PC-9 (cell line): ENCODE measurements at regions not wholly inside any gene's neighbourhood (a gene's known extent, or its start where the extent isn't known, plus 50 kb on each side); places are given as distances from the start of the nearest gene placed in this dataset.

Source experiments
- BruUV-seq: library from RNA; stranded (reverse); fragments of 400-500 nt; replicated peaks from 2 replicates; lab custom pipeline; 2021; lab: Mats Ljungman, UMichigan
- CTCF ChIA-PET: fragments of 300-600 bp; sonication (Branson Sonifier 250); formaldehyde crosslinking; loops from one replicate; lab custom pipeline; 2022; ENCODE audit warnings: antibody characterized with exemption; lab: Charles Lee
- POLR2A ChIA-PET: fragments of 300-600 bp; sonication (Branson Sonifier 250); formaldehyde crosslinking; loops from one replicate; lab custom pipeline; 2022; ENCODE audit warnings: antibody characterized with exemption; ENCODE audit not compliant: unreplicated experiment; lab: Charles Lee
- DNase-seq, 2 experiments: peaks; one replicate each; pipeline versions ENCODE4 v3.0.0 to v3.0.0-alpha.2; 2015 to 2022; ENCODE audit warnings: mixed read lengths in 1 of 2
- H2AFZ ChIP-seq: fragments of 200-600 bp; sonication (generic); 2 replicates; pipeline ENCODE4 v1.8.1; 2017; ENCODE audit warnings: antibody characterized with exemption
- H3F3A ChIP-seq: fragments of 200-600 bp; sonication (generic); 2 replicates; pipeline ENCODE4 v1.8.1; 2017; ENCODE audit warnings: antibody characterized with exemption, mild to moderate bottlenecking, low read depth; ENCODE audit not compliant: insufficient read depth
- H3K27ac ChIP-seq: fragments of 200-600 bp; sonication (generic); 2 replicates; pipeline ENCODE4 v1.6.1; 2016; ENCODE audit warnings: mixed run types
- H3K27me3 ChIP-seq: fragments of 200-600 bp; sonication (generic); 2 replicates; pipeline ENCODE4 v1.6.1; 2016; ENCODE audit warnings: low read depth, mixed run types; ENCODE audit not compliant: insufficient read depth
- H3K36me3 ChIP-seq: fragments of 200-600 bp; sonication (generic); 2 replicates; pipeline ENCODE4 v1.6.1; 2016; ENCODE audit warnings: low read depth, mixed run types
- H3K4me1 ChIP-seq: fragments of 200-600 bp; sonication (generic); replicated peaks from 2 replicates; pipeline ENCODE4 v1.6.1; 2016; ENCODE audit warnings: mixed run types; ENCODE audit not compliant: insufficient read depth
- H3K4me2 ChIP-seq: fragments of 200-600 bp; sonication (generic); 2 replicates; pipeline ENCODE4 v1.6.1; 2017; ENCODE audit warnings: mixed run types
- H3K4me3 ChIP-seq: fragments of 200-600 bp; sonication (generic); 2 replicates; pipeline ENCODE4 v1.6.1; 2016; ENCODE audit warnings: mixed run types
- H3K79me2 ChIP-seq: fragments of 200-600 bp; sonication (generic); 2 replicates; pipeline ENCODE4 v1.6.1; 2017; ENCODE audit warnings: low read depth, mixed run types
- H3K9me2 ChIP-seq: fragments of 200-600 bp; sonication (generic); 2 replicates; pipeline ENCODE4 v1.8.1; 2017; ENCODE audit warnings: mild to moderate bottlenecking; ENCODE audit not compliant: insufficient read depth
- H3K9me3 ChIP-seq: fragments of 200-600 bp; sonication (generic); 2 replicates; pipeline ENCODE4 v1.8.1; 2016; ENCODE audit warnings: low read depth; ENCODE audit not compliant: insufficient read depth
- H4K20me1 ChIP-seq: fragments of 200-600 bp; sonication (generic); 2 replicates; pipeline ENCODE4 v1.8.1; 2017; ENCODE audit not compliant: insufficient read depth
- EZH2 ChIP-seq: fragments of 200-600 bp; sonication (generic); IDR thresholded peaks from 2 replicates; pipeline ENCODE4 v1.8.0; 2017; ENCODE audit warnings: antibody characterized with exemption, low read depth
- intact Hi-C: fragments of 100-400 bp; cut with micrococcal nuclease; formaldehyde crosslinking; loops from one replicate; pipeline ENCODE4 v1.10.0; 2022; ENCODE audit not compliant: unreplicated experiment
- TF ChIP-seq, protein P1 (sequence below): fragments of 200-600 bp; sonication (generic); conservative IDR thresholded peaks from 2 replicates; pipeline ENCODE4 v1.6.1; 2017; ENCODE audit warnings: mixed run types, antibody characterized with exemption, mild to moderate bottlenecking, moderate library complexity

DNA sequence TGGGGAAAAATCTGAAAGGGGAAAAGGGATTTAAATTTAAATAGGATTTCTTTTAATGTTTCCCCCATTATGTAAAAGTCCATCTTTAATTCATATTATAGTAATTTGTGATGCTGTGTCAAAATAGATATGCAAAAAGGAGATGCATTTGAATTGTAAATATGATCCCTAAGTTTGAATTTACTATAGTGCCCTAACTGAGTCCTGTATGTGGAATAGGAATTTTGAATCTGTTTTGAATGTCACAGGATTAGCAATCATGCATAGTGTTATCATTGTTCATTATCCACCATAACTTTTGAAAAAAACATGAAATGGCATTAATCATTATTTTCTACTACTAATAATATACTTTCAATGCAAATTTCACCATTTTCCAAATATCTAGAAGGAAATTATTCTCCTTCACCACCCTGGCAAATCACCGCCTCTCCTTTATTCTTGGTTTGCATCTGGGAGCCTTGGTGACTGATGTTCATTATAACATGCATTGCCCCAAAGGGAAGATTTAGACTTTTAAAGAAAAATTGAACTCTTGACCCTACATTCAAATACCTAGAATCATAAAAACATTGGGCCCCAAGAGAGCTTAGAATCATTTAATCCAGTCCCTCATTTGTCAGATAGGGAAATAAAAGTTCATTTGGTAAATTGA lies 341.5 kb upstream of the TMPO start:
- DNase-seq: no peak
- no peaks in the 10 kb centered on the region for H3K9me2 ChIP-seq
- H3K27me3 ChIP-seq: no peaks in the 10 kb centered on the region
- intact Hi-C loops: no loop called here
- TF ChIP-seq, protein P1, sequence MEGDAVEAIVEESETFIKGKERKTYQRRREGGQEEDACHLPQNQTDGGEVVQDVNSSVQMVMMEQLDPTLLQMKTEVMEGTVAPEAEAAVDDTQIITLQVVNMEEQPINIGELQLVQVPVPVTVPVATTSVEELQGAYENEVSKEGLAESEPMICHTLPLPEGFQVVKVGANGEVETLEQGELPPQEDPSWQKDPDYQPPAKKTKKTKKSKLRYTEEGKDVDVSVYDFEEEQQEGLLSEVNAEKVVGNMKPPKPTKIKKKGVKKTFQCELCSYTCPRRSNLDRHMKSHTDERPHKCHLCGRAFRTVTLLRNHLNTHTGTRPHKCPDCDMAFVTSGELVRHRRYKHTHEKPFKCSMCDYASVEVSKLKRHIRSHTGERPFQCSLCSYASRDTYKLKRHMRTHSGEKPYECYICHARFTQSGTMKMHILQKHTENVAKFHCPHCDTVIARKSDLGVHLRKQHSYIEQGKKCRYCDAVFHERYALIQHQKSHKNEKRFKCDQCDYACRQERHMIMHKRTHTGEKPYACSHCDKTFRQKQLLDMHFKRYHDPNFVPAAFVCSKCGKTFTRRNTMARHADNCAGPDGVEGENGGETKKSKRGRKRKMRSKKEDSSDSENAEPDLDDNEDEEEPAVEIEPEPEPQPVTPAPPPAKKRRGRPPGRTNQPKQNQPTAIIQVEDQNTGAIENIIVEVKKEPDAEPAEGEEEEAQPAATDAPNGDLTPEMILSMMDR: no peak
- no peak for TF ChIP-seq EZH2
- ChIA-PET POLR2A (no interaction called here), CTCF (no interaction called here)
- H3F3A ChIP-seq: no peaks in the 10 kb centered on the region
- no peak overlapping the region for H3K27ac ChIP-seq
- H2AFZ ChIP-seq: no peak overlapping the region
- no TSS peak for BruUV-seq
- H3K4me3 ChIP-seq: no peak overlapping the region
- no peaks in the 10 kb centered on the region for H4K20me1 ChIP-seq
- no peaks in the 10 kb centered on the region for H3K4me1 ChIP-seq
- no peak overlapping the region for H3K4me2 ChIP-seq
- no peaks in the 10 kb centered on the region for H3K36me3 ChIP-seq
- H3K9me3 ChIP-seq: no peaks in the 10 kb centered on the region
- H3K79me2 ChIP-seq: no peaks in the 10 kb centered on the region

DNA sequence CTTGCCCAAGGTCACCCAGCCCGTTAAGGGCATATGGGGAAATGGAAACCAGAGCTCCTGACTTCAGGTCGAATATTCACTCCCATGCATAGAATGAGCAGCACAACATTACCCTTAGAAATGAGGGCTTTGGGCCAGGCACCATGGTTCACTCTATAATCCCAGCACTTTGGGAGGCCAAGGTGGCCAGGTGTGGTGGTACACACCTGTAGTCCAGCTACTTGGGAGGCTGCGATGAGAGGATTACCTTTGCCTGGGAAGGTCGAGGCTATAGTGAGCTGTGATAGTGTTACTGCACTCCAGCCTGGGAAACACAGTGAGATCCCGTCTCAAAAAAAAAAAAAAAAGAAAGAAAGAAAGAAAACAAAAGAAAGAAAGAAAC lies 341.0 kb upstream of the TMPO start:
- no peaks in the 10 kb centered on the region for H3K79me2 ChIP-seq
- H3K4me3 ChIP-seq: no peak overlapping the region
- H3K4me2 ChIP-seq: no peak overlapping the region
- H3F3A ChIP-seq: no peaks in the 10 kb centered on the region
- no peaks in the 10 kb centered on the region for H3K36me3 ChIP-seq
- no peaks in the 10 kb centered on the region for H4K20me1 ChIP-seq
- H3K9me2 ChIP-seq: no peaks in the 10 kb centered on the region
- no TSS peak for BruUV-seq
- no peak overlapping the region for H3K27ac ChIP-seq
- H2AFZ ChIP-seq: no peak overlapping the region
- H3K9me3 ChIP-seq: no peaks in the 10 kb centered on the region
- DNase-seq: no peak
- H3K27me3 ChIP-seq: no peaks in the 10 kb centered on the region
- intact Hi-C loops: no loop called here
- ChIA-PET POLR2A (no interaction called here), CTCF (no interaction called here)
- no peaks in the 10 kb centered on the region for H3K4me1 ChIP-seq
- TF ChIP-seq EZH2: no peak

DNA sequence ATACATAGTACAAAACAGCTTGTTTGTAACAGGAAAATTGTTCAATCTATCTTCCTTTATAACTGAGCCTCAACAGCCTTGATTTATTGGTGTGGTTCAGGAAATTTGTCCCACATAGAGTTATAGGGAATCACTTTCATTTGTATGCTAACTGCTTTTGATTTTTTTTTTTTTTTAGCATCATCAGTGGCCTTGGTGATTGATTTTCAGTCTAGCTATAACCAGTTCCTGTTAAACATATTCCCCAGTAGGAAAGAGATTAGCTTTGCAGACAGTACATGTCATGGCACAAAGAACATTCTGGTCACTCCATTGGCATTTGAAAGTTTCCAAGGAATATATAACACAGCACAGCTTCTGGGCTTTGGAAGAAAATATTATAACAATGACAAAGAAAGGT lies 337.3 kb upstream of the TMPO start:
- Histone ChIP-seq H3K9me3 (no peaks in the 10 kb centered on the region), H3K27ac (no peak overlapping the region), H4K20me1 (no peaks in the 10 kb centered on the region), H3K27me3 (peaks cover 20% of the 10 kb centered on the region), H3K4me3 (no peak overlapping the region), H3K79me2 (no peaks in the 10 kb centered on the region), H3F3A (no peaks in the 10 kb centered on the region), H3K9me2 (no peaks in the 10 kb centered on the region), H3K4me2 (no peak overlapping the region), H3K36me3 (no peaks in the 10 kb centered on the region), H2AFZ (no peak overlapping the region), H3K4me1 (no peaks in the 10 kb centered on the region)
- CTCF ChIA-PET: no interaction called here
- no peak for DNase-seq
- intact Hi-C loops: no loop called here
- BruUV-seq: no TSS peak
- TF ChIP-seq EZH2: no peak
- TF ChIP-seq, protein P1: no peak
- POLR2A ChIA-PET: no interaction called here

DNA sequence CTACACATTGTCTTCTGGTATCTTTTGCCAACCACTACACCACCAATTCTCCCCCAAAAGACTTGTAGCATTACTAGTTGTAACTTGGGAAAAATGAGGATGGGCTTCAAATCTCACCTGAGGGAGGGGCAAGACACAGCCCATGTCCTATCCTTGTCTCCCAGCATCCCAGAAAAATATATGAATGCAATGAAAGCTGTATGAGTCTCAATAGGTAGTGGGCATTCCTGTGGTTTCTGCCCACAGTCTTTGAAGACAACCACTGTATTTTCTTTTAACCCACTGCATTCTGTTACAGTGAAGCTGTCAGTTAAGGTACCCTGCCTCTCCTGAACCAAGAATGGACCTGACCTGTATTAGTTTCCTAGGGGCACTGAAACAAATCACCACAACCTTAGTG lies 336.2 kb upstream of the TMPO start:
- DNase-seq: no peak
- H3K4me3 ChIP-seq: no peak overlapping the region
- TF ChIP-seq, protein P1: no peak
- TF ChIP-seq EZH2: no peak
- H3K9me3 ChIP-seq: no peaks in the 10 kb centered on the region
- ChIA-PET POLR2A (no interaction called here), CTCF (no interaction called here)
- H2AFZ ChIP-seq: no peak overlapping the region
- peaks cover 26% of the 10 kb centered on the region for H3K27me3 ChIP-seq
- no peaks in the 10 kb centered on the region for H3K9me2 ChIP-seq
- H3K4me1 ChIP-seq: no peaks in the 10 kb centered on the region
- H3K79me2 ChIP-seq: no peaks in the 10 kb centered on the region
- no peaks in the 10 kb centered on the region for H3K36me3 ChIP-seq
- H3K4me2 ChIP-seq: no peak overlapping the region
- no peak overlapping the region for H3K27ac ChIP-seq
- H4K20me1 ChIP-seq: no peaks in the 10 kb centered on the region
- H3F3A ChIP-seq: no peaks in the 10 kb centered on the region
- intact Hi-C loops: no loop called here
- no TSS peak for BruUV-seq
